Panc1 (cell line): ENCODE measurements at regions not wholly inside any gene's neighbourhood (a gene's known extent, or its start where the extent isn't known, plus 50 kb on each side); places are given as distances from the start of the nearest gene placed in this dataset.

Experiments used
- ATAC-seq: fragments of 200-7000 bp; cut with Tn5 transposase; 2 replicates; pipeline ENCODE4 v1.9.1; 2020; ENCODE audit warnings: mild to moderate bottlenecking, moderate library complexity
- BruUV-seq: library from RNA; stranded (reverse); fragments of 400-500 nt; replicated peaks from 2 replicates; lab custom pipeline; 2021; lab: Mats Ljungman, UMichigan
- CTCF ChIA-PET: fragments of 300-600 bp; sonication (Branson Sonifier 250); formaldehyde crosslinking; loops from one replicate; lab custom pipeline; 2022; ENCODE audit warnings: antibody characterized with exemption; lab: Charles Lee
- POLR2A ChIA-PET: fragments of 300-600 bp; sonication (Branson Sonifier 250); formaldehyde crosslinking; loops from one replicate; lab custom pipeline; 2022; ENCODE audit warnings: antibody characterized with exemption; lab: Charles Lee
- DNase-seq: peaks from one replicate; pipeline ENCODE4 v3.0.0-alpha.2; 2010; ENCODE audit warnings: low read depth, low spot score
- H3K27ac ChIP-seq: 2 replicates; pipeline ENCODE4 v1.5.1; 2011; ENCODE audit warnings: mild to moderate bottlenecking, low read length, inconsistent platforms
- H3K27me3 ChIP-seq: fragments of 200-500 bp; sonication (Bioruptor generic); 2 replicates; pipeline ENCODE4 v1.6.0; 2014; ENCODE audit warnings: low read length, inconsistent platforms; ENCODE audit not compliant: control insufficient read depth, insufficient read depth
- H3K36me3 ChIP-seq: fragments of 200-500 bp; sonication (Bioruptor generic); 2 replicates; pipeline ENCODE4 v1.5.1; 2014; ENCODE audit warnings: inconsistent platforms, mild to moderate bottlenecking, low read length, moderate library complexity; ENCODE audit not compliant: control insufficient read depth, insufficient read depth
- H3K4me1 ChIP-seq: 2 replicates; pipeline ENCODE4 v1.5.1; 2011; ENCODE audit warnings: inconsistent platforms, mild to moderate bottlenecking, low read length, moderate library complexity; ENCODE audit not compliant: control insufficient read depth, insufficient read depth
- H3K4me3 ChIP-seq, 2 experiments: 2 replicates each; pipeline ENCODE4 v1.5.1; 2011 to 2012; ENCODE audit warnings: low read depth in 2 of 2, low read length in 2 of 2, mild to moderate bottlenecking in 2 of 2, inconsistent platforms in 1 of 2, moderate library complexity in 1 of 2
- H3K9me3 ChIP-seq: fragments of 200-500 bp; sonication (Bioruptor generic); 2 replicates; pipeline ENCODE4 v1.5.1; 2014; ENCODE audit warnings: low read depth, mild to moderate bottlenecking, inconsistent platforms, low read length, moderate library complexity; ENCODE audit not compliant: control insufficient read depth, insufficient read depth
- CTCF ChIP-seq: fragments of 450-650 bp; IDR thresholded peaks from 2 replicates; pipeline ENCODE4 v1.5.1; 2017; ENCODE audit warnings: mild to moderate bottlenecking
- POLR2AphosphoS5 ChIP-seq: IDR thresholded peaks from 2 replicates; pipeline ENCODE4 v1.6.1; 2012; ENCODE audit warnings: mild to moderate bottlenecking, low read depth, low read length, moderate library complexity
- REST ChIP-seq, 2 experiments: IDR thresholded peaks; 2 replicates each; pipeline ENCODE4 v1.6.1; 2011 to 2012; ENCODE audit warnings: low read depth in 2 of 2, control low read depth in 1 of 2, low read length in 1 of 2, mild to moderate bottlenecking in 1 of 2, moderate library complexity in 1 of 2; ENCODE audit not compliant: insufficient read depth in 1 of 2
- SIN3A ChIP-seq: IDR thresholded peaks from 2 replicates; pipeline ENCODE4 v1.6.1; 2012; ENCODE audit warnings: low read depth, mild to moderate bottlenecking, low read length, moderate library complexity, borderline replicate concordance; ENCODE audit not compliant: insufficient read depth
- TCF7L2 ChIP-seq: IDR thresholded peaks from 2 replicates; pipeline ENCODE4 v1.6.1; 2011; ENCODE audit warnings: mild to moderate bottlenecking, low read depth, low read length, inconsistent platforms
- in situ Hi-C: cut with HindIII; loops from 2 replicates; pipeline ENCODE4 v1.10.0; 2016; ENCODE audit warnings: low sequenced_read_pairs, low pct_unique_long_range_greater_than_20kb
- intact Hi-C: fragments of 100-400 bp; cut with micrococcal nuclease; formaldehyde crosslinking; loops from one replicate; pipeline ENCODE4 v1.10.0; 2022; ENCODE audit not compliant: unreplicated experiment

- ATAC-seq (no peak), DNase-seq (no peak)
- intact Hi-C loops, result no loop called here
- H3K36me3 ChIP-seq, result no peaks in the 10 kb centered on the region
- no peak overlapping the region for H3K4me3 ChIP-seq
- no peak overlapping the region for H3K27ac ChIP-seq
- no peaks in the 10 kb centered on the region for H3K4me1 ChIP-seq
- in situ Hi-C loops, result no loop called here
- no peak for TF ChIP-seq SIN3A
- POLR2A ChIA-PET, result no interaction called here
- no peaks in the 10 kb centered on the region for H3K9me3 ChIP-seq
- BruUV-seq, result no TSS peak
- peaks cover 5% of the 10 kb centered on the region for H3K27me3 ChIP-seq
- CTCF ChIA-PET, result no interaction called here
Observed at GRCh38 chr19:31402529-31403316, 53.5 kb upstream of the TSHZ3 start.

GRCh38 chr19:31406106-31406505, 56.9 kb upstream of the TSHZ3 start:
- ATAC-seq (no peak), DNase-seq (no peak)
- in situ Hi-C loops, result no loop called here
- Histone ChIP-seq H3K27ac (no peak overlapping the region), H3K9me3 (no peaks in the 10 kb centered on the region), H3K4me3 (no peak overlapping the region), H3K27me3 (peaks cover 5% of the 10 kb centered on the region), H3K36me3 (no peaks in the 10 kb centered on the region), H3K4me1 (no peaks in the 10 kb centered on the region)
- ChIA-PET CTCF (no interaction called here), POLR2A (no interaction called here)
- BruUV-seq, result no TSS peak
- intact Hi-C loops, result no loop called here
- TF ChIP-seq CTCF, result no peak
- no peak for TF ChIP-seq POLR2AphosphoS5
- no peak for TF ChIP-seq SIN3A
- TF ChIP-seq TCF7L2, result no peak
- TF ChIP-seq REST (IDR thresholded peaks at IDR 0.05; ENCODE audit: insufficient read depth in 1 of 2, low read depth in 2 of 2, low read length in 1 of 2), result no peak

- no TSS peak for BruUV-seq
- intact Hi-C loops, result no loop called here
- DNase-seq (no peak), ATAC-seq (no peak)
- Histone ChIP-seq H3K27ac (no peak overlapping the region), H3K27me3 (no peaks in the 10 kb centered on the region; the same call in none of the 2 replicates), H3K9me3 (no peaks in the 10 kb centered on the region), H3K36me3 (no peaks in the 10 kb centered on the region), H3K4me1 (no peaks in the 10 kb centered on the region), H3K4me3 (no peak overlapping the region)
- no peak for TF ChIP-seq SIN3A
- TF ChIP-seq REST (IDR thresholded peaks at IDR 0.05; ENCODE audit: insufficient read depth in 1 of 2, low read depth in 2 of 2, low read length in 1 of 2), result no peak
- TF ChIP-seq TCF7L2, result no peak
- no peak for TF ChIP-seq POLR2AphosphoS5
- no peak for TF ChIP-seq CTCF
- ChIA-PET POLR2A (no interaction called here), CTCF (no interaction called here)
- in situ Hi-C loops, result no loop called here
Observed at GRCh38 chr19:31408460-31409124, 59.4 kb upstream of the TSHZ3 start.
